ENCODE measurements at regions not wholly inside any gene's neighbourhood (a gene's known extent, or its start where the extent isn't known, plus 50 kb on each side); places are given as distances from the start of the nearest gene placed in this dataset.
"Not testable (repeated sequence)": the region's sequence is repeated elsewhere in the genome, so short reads cannot be mapped to it uniquely, and the experiment has no call there.

DNA sequence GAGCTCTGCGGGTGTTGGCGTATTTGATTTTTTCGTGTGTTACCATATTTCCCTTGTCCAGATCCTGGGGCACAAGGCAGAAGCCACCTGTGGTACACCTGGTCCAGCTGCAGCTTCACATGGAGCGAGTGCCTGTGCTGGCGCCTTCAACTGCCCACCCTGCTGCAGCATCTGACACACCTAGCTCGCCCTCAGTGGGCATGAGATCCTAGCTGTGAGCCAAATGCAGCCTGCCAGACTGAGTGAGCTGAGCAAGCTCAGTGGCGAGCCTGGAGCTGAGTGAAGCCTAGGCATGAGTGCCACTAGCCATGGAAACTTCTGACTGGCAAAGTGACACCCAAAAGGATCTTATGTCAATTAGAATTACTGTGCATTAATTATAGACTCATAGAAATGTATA lies 1226.8 kb upstream of the FLRT2 start:
- no peak overlapping the region for H3K27ac ChIP-seq (ENCODE audit: insufficient read depth, low read length, poor library complexity, severe bottlenecking)
- H3K36me3 ChIP-seq (ENCODE audit: control insufficient read depth, insufficient read depth, low read length): no peaks in the 10 kb centered on the region
- no peak overlapping the region for H3K27ac Mint-ChIP-seq
- ATAC-seq (ENCODE audit: low read depth in 2 of 2) (no peak), DNase-seq (no peak)
- H3K4me3 Mint-ChIP-seq: no peak overlapping the region
- H3K4me1 ChIP-seq (ENCODE audit: control insufficient read depth, insufficient read depth, low read length, poor library complexity, severe bottlenecking): no peaks in the 10 kb centered on the region
- H3K9me3 Mint-ChIP-seq: peaks cover 0 to 25% (median 4%) of the 10 kb centered on the region in 7 donors
- H3K27me3 ChIP-seq (ENCODE audit: control insufficient read depth, insufficient read depth, low read length): no peaks in the 10 kb centered on the region
- H3K27me3 Mint-ChIP-seq: no peaks in the 10 kb centered on the region
- peaks cover 0 to 13% of the 10 kb centered on the region in 2 experiments for H3K9me3 ChIP-seq (ENCODE audit: control insufficient read depth in 2 of 2, low read length in 2 of 2)
- no peak overlapping the region for H3K4me3 ChIP-seq (ENCODE audit: low read depth, low read length)
- H3K36me3 Mint-ChIP-seq: no peaks in the 10 kb centered on the region
- H3K4me1 Mint-ChIP-seq: no peaks in the 10 kb centered on the region

GRCh38 chr14:84312551-84312950 lies 1217.4 kb upstream of the FLRT2 start:
- Mint-ChIP-seq H3K27me3 (no peaks in the 10 kb centered on the region), H3K36me3 (no peaks in the 10 kb centered on the region), H3K4me3 (no peak overlapping the region), H3K4me1 (no peaks in the 10 kb centered on the region), H3K9me3 (peaks cover 7 to 45% (median 10%) of the 10 kb centered on the region in 7 donors), H3K27ac (no peak overlapping the region)
- ATAC-seq (ENCODE audit: low read depth in 2 of 2) (no peak), DNase-seq (no peak)
- H3K4me3 ChIP-seq (ENCODE audit: low read depth, low read length): no peak overlapping the region
- H3K27ac ChIP-seq (ENCODE audit: insufficient read depth, low read length, poor library complexity, severe bottlenecking): no peak overlapping the region
- H3K4me1 ChIP-seq (ENCODE audit: control insufficient read depth, insufficient read depth, low read length, poor library complexity, severe bottlenecking): no peaks in the 10 kb centered on the region
- no peaks in the 10 kb centered on the region for H3K27me3 ChIP-seq (ENCODE audit: control insufficient read depth, insufficient read depth, low read length)
- H3K36me3 ChIP-seq (ENCODE audit: control insufficient read depth, insufficient read depth, low read length): no peaks in the 10 kb centered on the region
- H3K9me3 ChIP-seq (ENCODE audit: control insufficient read depth in 2 of 2, low read length in 2 of 2): peaks cover 3 to 24% of the 10 kb centered on the region in 2 experiments

DNA sequence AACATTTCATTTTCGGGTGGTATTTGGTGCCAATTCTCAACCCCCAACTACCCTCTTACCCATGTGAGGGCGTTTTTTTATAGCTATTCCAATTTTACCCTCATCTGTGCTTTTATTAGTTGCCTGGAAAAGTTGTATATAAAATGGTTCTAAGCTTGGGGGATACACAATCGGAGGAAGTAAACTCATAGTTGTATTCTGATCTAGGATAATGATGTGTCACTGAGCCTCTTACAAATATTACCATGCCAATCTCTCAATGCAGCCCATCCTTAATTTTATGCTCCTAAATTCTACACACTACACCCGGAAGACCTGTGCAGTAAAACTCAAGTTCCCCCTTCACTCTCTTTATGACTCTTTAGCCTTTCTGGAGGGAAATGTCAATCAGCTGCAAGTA lies 1206.5 kb upstream of the FLRT2 start:
- ATAC-seq (ENCODE audit: low read depth in 2 of 2) (no peak), DNase-seq (no peak)
- H3K9me3 Mint-ChIP-seq: peaks cover 3 to 42% (median 10%) of the 10 kb centered on the region in 7 donors
- H3K27ac Mint-ChIP-seq: no peak overlapping the region
- no peaks in the 10 kb centered on the region for H3K9me3 ChIP-seq (ENCODE audit: control insufficient read depth in 2 of 2, low read length in 2 of 2)
- H3K36me3 Mint-ChIP-seq: no peaks in the 10 kb centered on the region
- H3K36me3 ChIP-seq (ENCODE audit: control insufficient read depth, insufficient read depth, low read length): no peaks in the 10 kb centered on the region
- H3K4me3 Mint-ChIP-seq: no peak overlapping the region
- no peaks in the 10 kb centered on the region for H3K4me1 ChIP-seq (ENCODE audit: control insufficient read depth, insufficient read depth, low read length, poor library complexity, severe bottlenecking)
- H3K4me3 ChIP-seq (ENCODE audit: low read depth, low read length): no peak overlapping the region
- no peak overlapping the region for H3K27ac ChIP-seq (ENCODE audit: insufficient read depth, low read length, poor library complexity, severe bottlenecking)
- no peaks in the 10 kb centered on the region for H3K27me3 Mint-ChIP-seq
- peaks cover 0 to 5% (median 0%) of the 10 kb centered on the region in 4 donors for H3K4me1 Mint-ChIP-seq
- no peaks in the 10 kb centered on the region for H3K27me3 ChIP-seq (ENCODE audit: control insufficient read depth, insufficient read depth, low read length)

- Mint-ChIP-seq H3K9me3 (peaks cover 3 to 44% (median 11%) of the 10 kb centered on the region in 7 donors), H3K27me3 (no peaks in the 10 kb centered on the region), H3K4me3 (no peak overlapping the region), H3K4me1 (peaks cover 0 to 5% (median 0%) of the 10 kb centered on the region in 4 donors), H3K36me3 (no peaks in the 10 kb centered on the region), H3K27ac (no peak overlapping the region)
- Histone ChIP-seq H3K9me3 (ENCODE audit: control insufficient read depth in 2 of 2, low read length in 2 of 2) (no peaks in the 10 kb centered on the region), H3K4me3 (ENCODE audit: low read depth, low read length) (no peak overlapping the region), H3K36me3 (ENCODE audit: control insufficient read depth, insufficient read depth, low read length) (no peaks in the 10 kb centered on the region), H3K27ac (ENCODE audit: insufficient read depth, low read length, poor library complexity, severe bottlenecking) (no peak overlapping the region), H3K4me1 (ENCODE audit: control insufficient read depth, insufficient read depth, low read length, poor library complexity, severe bottlenecking) (no peaks in the 10 kb centered on the region), H3K27me3 (ENCODE audit: control insufficient read depth, insufficient read depth, low read length) (no peaks in the 10 kb centered on the region)
- no peak for DNase-seq
- no peak for ATAC-seq (ENCODE audit: low read depth in 2 of 2)
Observed at GRCh38 chr14:84323978-84324377, 1206.0 kb upstream of the FLRT2 start.

GRCh38 chr14:84336433-84336832 lies 1193.5 kb upstream of the FLRT2 start:
- ATAC-seq (ENCODE audit: low read depth in 2 of 2): no peak

DNA sequence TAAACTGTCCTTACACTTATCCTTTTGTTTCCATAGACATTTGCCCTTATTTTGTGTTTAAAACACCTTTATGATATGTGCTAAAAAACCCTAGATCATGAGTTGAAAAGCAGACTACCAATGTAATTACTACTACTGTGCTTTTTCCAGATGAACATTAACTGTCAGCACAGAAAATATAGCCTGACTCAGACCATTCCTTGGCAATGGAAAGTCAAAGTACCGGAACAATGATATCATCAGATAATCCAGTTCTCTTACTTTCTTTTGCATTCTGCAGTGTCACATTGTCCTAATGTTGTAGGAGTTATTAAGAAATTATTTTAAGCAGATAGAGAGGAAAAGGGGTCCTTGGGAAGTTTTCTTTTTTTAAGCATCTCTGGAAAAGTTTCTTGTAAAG lies 1189.0 kb upstream of the FLRT2 start:
- Mint-ChIP-seq H3K9me3 (peaks cover 0 to 14% (median 7%) of the 10 kb centered on the region in 7 donors), H3K4me3 (no peak overlapping the region), H3K27me3 (no peaks in the 10 kb centered on the region), H3K36me3 (no peaks in the 10 kb centered on the region), H3K27ac (no peak overlapping the region), H3K4me1 (no peaks in the 10 kb centered on the region)
- DNase-seq (no peak), ATAC-seq (ENCODE audit: low read depth in 2 of 2) (no peak)
- Histone ChIP-seq H3K27ac (ENCODE audit: insufficient read depth, low read length, poor library complexity, severe bottlenecking) (no peak overlapping the region), H3K36me3 (ENCODE audit: control insufficient read depth, insufficient read depth, low read length) (no peaks in the 10 kb centered on the region), H3K4me1 (ENCODE audit: control insufficient read depth, insufficient read depth, low read length, poor library complexity, severe bottlenecking) (no peaks in the 10 kb centered on the region), H3K9me3 (ENCODE audit: control insufficient read depth in 2 of 2, low read length in 2 of 2) (peaks cover 0 to 16% of the 10 kb centered on the region in 2 experiments), H3K4me3 (ENCODE audit: low read depth, low read length) (no peak overlapping the region), H3K27me3 (ENCODE audit: control insufficient read depth, insufficient read depth, low read length) (no peaks in the 10 kb centered on the region)

More at GRCh38 chr14:84336433-84336832, 1193.5 kb upstream of the FLRT2 start:
- H3K27ac Mint-ChIP-seq: no peak overlapping the region
- DNase-seq: no peak
- H3K4me3 Mint-ChIP-seq: no peak overlapping the region
- H3K36me3 Mint-ChIP-seq: no peaks in the 10 kb centered on the region
- no peaks in the 10 kb centered on the region for H3K4me1 ChIP-seq (ENCODE audit: control insufficient read depth, insufficient read depth, low read length, poor library complexity, severe bottlenecking)
- no peaks in the 10 kb centered on the region for H3K36me3 ChIP-seq (ENCODE audit: control insufficient read depth, insufficient read depth, low read length)
- no peaks in the 10 kb centered on the region for H3K27me3 Mint-ChIP-seq
- peaks cover 0 to 7% of the 10 kb centered on the region in 2 experiments for H3K9me3 ChIP-seq (ENCODE audit: control insufficient read depth in 2 of 2, low read length in 2 of 2)
- H3K9me3 Mint-ChIP-seq: peaks cover 3 to 32% (median 10%) of the 10 kb centered on the region in 7 donors
- H3K4me3 ChIP-seq (ENCODE audit: low read depth, low read length): no peak overlapping the region
- no peaks in the 10 kb centered on the region for H3K27me3 ChIP-seq (ENCODE audit: control insufficient read depth, insufficient read depth, low read length)
- H3K27ac ChIP-seq (ENCODE audit: insufficient read depth, low read length, poor library complexity, severe bottlenecking): no peak overlapping the region
- H3K4me1 Mint-ChIP-seq: no peaks in the 10 kb centered on the region

DNA sequence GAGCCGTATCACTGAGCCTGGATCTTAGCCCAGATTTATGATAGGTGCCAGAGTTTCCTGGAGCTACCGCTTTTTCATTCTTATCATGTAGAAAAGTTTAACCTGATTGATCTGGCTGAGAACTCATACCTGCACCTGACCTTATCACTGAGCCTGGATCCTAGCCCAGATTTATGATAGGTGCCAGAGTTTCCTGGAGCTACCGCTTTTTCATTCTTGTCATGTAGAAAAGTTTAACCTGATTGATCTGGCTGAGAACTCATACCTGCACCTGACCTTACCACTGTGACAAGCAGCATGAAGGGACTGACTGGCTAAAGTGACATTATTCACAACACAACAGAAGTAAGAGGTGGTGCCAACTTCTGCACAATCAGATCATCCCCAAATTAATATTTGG lies 1188.1 kb upstream of the FLRT2 start:
- peaks cover 0 to 14% (median 6%) of the 10 kb centered on the region in 7 donors for H3K9me3 Mint-ChIP-seq
- H3K27me3 Mint-ChIP-seq; H3K36me3 ChIP-seq (ENCODE audit: control insufficient read depth, insufficient read depth, low read length); ATAC-seq (ENCODE audit: low read depth in 2 of 2); H3K4me3 Mint-ChIP-seq; H3K36me3 Mint-ChIP-seq; DNase-seq; H3K4me1 ChIP-seq (ENCODE audit: control insufficient read depth, insufficient read depth, low read length, poor library complexity, severe bottlenecking); H3K4me3 ChIP-seq (ENCODE audit: low read depth, low read length); H3K27ac Mint-ChIP-seq; H3K4me1 Mint-ChIP-seq; H3K27me3 ChIP-seq (ENCODE audit: control insufficient read depth, insufficient read depth, low read length); H3K27ac ChIP-seq (ENCODE audit: insufficient read depth, low read length, poor library complexity, severe bottlenecking): not testable (repeated sequence)
- peaks cover 0 to 16% of the 10 kb centered on the region in 2 experiments for H3K9me3 ChIP-seq (ENCODE audit: control insufficient read depth in 2 of 2, low read length in 2 of 2)

DNA sequence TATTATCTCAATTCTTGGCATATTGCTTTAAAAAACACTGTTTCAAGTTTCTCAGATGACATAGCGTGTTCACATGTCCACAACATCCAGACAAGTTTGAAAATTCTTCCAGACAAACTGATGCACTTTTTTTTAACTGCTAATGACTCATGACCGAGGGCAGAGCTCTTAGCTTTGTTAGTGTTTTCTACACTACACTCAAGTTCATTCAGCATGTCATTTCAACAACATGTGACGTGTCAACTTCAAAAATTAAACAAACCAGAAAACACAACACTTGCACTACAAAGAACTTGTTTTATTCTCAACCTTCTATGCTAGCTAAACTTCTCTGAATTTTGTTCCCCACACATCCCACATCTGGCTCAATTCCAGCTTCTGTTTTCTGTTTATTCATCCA lies 1186.3 kb upstream of the FLRT2 start:
- H3K36me3 Mint-ChIP-seq: no peaks in the 10 kb centered on the region
- Histone ChIP-seq H3K36me3 (ENCODE audit: control insufficient read depth, insufficient read depth, low read length) (no peaks in the 10 kb centered on the region), H3K27ac (ENCODE audit: insufficient read depth, low read length, poor library complexity, severe bottlenecking) (no peak overlapping the region), H3K9me3 (ENCODE audit: control insufficient read depth in 2 of 2, low read length in 2 of 2) (peaks cover 0 to 11% of the 10 kb centered on the region in 2 experiments), H3K4me3 (ENCODE audit: low read depth, low read length) (no peak overlapping the region), H3K27me3 (ENCODE audit: control insufficient read depth, insufficient read depth, low read length) (no peaks in the 10 kb centered on the region), H3K4me1 (ENCODE audit: control insufficient read depth, insufficient read depth, low read length, poor library complexity, severe bottlenecking) (no peaks in the 10 kb centered on the region)
- no peak for DNase-seq
- H3K27ac Mint-ChIP-seq: no peak overlapping the region
- H3K27me3 Mint-ChIP-seq: no peaks in the 10 kb centered on the region
- H3K9me3 Mint-ChIP-seq: peaks cover 1 to 11% (median 4%) of the 10 kb centered on the region in 7 donors
- ATAC-seq (ENCODE audit: low read depth in 2 of 2): no peak
- no peak overlapping the region for H3K4me3 Mint-ChIP-seq
- no peaks in the 10 kb centered on the region for H3K4me1 Mint-ChIP-seq
